HG03460 (cell line): ENCODE measurements at regions not wholly inside any gene's neighbourhood (a gene's known extent, or its start where the extent isn't known, plus 50 kb on each side); places are given as distances from the start of the nearest gene placed in this dataset.

ENCODE experiments used
- ATAC-seq: cut with Tn5 transposase; IDR thresholded peaks from one replicate; pipeline ENCODE4 v1.9.1; 2021; ENCODE audit not compliant: unreplicated experiment

DNA sequence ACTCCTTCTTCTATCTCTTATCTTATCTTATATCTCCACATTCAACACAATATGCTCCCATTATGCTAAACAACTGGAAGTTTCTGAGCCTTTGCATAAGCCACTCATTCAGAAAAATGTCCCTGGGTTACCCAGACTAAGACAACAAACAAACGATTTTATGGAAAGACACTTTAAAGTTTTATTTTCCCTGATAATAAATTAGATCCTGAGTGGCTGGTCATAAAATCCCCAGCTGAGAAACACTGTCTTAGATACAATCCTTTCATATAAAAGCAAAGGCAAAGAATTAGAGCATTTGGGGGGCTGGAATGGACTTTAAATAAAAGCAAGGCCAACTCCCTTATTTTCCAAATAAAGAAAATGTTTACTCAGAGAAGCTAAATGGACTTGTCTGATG, 322.3 kb downstream of the GBE1 start:
- no peak for ATAC-seq

GRCh38 chr3:81437683-81438082, 323.8 kb downstream of the GBE1 start:
- no peak for ATAC-seq

- no peak for ATAC-seq
These were observed 325.3 kb downstream of the GBE1 start for GRCh38 chr3:81436182-81436581.

DNA sequence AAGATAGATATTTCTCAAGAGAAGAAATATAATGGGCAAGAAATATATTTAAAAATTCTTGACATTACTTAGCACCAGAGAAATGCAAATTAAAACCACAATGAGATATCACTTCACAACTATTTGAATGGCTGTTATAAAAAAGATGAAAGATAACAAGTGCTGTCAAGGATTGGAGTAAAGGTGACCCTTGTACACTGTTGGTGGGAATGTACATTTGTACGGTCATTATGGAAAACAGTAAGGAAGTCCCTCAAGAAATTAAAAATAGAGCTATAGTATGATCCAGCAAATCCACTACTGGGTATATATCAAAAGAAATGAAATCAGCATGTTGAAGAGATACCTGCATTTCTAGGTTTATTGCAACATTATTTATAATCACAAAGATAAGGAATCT, 326.4 kb downstream of the GBE1 start:
- no peak for ATAC-seq

- no peak for ATAC-seq
These were observed 327.3 kb downstream of the GBE1 start for GRCh38 chr3:81434161-81434560.

GRCh38 chr3:81433675-81434074, 327.8 kb downstream of the GBE1 start:
- ATAC-seq: no peak

GRCh38 chr3:81432456-81432855, 329.0 kb downstream of the GBE1 start:
- ATAC-seq: no peak

GRCh38 chr3:81426826-81427577, 334.4 kb downstream of the GBE1 start:
- no peak for ATAC-seq

GRCh38 chr3:81425198-81425868, 336.1 kb downstream of the GBE1 start:
- no peak for ATAC-seq

DNA sequence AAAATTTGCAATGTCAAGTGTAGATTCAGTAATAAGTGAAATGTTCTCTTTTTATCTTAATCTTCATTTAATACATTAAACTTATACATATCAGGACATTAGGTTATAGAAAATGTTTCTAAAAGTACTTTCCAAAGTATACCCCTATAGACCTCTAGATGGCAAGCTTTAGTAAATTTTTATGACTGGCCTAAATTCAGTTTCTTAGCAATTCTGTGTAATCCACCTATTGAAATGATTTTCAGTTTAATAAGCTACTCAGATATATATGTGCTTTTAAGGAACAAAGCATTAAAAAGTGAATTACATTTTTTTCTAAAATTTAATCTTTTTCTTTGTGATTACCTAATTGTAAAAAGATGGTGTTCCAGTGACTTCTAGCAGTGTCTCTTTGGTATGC, 342.2 kb downstream of the GBE1 start:
- ATAC-seq: no peak

- ATAC-seq: no peak
These were observed 344.6 kb downstream of the GBE1 start for GRCh38 chr3:81416812-81417211.

- no peak for ATAC-seq
These were observed 355.1 kb downstream of the GBE1 start for GRCh38 chr3:81406318-81406717.

GRCh38 chr3:81395739-81396513, 365.5 kb downstream of the GBE1 start:
- ATAC-seq: no peak

DNA sequence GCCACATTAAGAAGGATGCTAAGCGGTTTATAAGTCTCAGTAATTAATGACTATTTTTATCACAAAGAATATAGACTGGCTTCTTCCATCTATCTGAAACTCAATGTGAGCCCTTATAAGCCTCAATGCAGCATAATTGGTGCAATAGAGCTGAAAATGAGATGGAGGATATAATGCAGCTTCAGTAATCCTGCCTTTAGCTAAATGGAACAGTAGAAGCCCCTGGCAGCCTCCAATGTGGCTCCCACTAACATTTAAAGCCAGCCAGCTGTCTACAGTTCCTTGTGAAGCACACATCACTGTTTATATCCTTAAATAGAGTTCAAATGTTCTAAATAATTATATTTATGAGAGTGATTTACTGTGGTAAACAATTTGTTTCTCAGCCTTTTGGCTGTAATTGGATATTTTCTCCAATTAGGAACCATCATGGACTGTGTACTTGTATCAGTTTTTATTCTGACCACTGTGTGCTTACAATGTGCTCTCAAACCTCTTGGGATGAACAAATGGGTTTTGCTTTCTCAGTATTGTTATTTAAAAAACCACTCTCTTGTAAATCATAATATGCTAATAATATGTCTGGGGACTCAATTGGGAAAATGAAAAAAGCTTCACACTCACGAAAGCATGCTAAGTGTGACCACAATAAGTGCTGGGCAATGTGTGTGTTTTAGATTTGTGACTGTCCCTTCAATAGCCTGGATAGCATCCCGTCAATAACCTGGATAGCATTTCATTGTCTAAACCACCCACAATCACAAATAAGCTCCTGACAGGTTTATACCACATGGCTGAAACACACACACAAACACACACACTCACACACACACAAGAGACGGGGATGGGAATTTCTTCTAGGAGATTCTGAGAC, 366.6 kb downstream of the GBE1 start:
- ATAC-seq: no peak

- ATAC-seq: no peak
These were observed 368.2 kb downstream of the GBE1 start for GRCh38 chr3:81393251-81393650.

GRCh38 chr3:81390796-81391195, 370.6 kb downstream of the GBE1 start:
- no peak for ATAC-seq

GRCh38 chr3:81388191-81388590, 373.3 kb downstream of the GBE1 start:
- no peak for ATAC-seq

GRCh38 chr3:81382470-81382869, 379.0 kb downstream of the GBE1 start:
- no peak for ATAC-seq

DNA sequence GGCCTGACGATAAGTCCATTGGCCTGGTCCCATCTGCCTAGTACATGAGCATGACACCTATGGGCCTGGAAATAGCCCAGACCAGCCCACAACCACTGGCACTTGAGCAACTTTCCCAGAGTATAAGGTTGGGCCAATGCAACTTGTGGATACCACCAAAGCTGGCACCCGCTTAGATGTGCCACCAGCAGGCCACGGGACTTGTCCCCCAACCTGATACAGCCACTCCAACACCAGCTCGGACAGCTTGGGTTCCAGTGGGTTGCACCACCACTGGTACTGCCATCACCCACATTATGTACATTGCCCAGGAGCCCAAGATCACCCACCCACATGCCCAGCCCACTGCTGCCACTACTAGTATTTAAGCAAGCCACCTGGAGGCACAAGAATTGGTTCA, 381.2 kb downstream of the GBE1 start:
- ATAC-seq: no peak

DNA sequence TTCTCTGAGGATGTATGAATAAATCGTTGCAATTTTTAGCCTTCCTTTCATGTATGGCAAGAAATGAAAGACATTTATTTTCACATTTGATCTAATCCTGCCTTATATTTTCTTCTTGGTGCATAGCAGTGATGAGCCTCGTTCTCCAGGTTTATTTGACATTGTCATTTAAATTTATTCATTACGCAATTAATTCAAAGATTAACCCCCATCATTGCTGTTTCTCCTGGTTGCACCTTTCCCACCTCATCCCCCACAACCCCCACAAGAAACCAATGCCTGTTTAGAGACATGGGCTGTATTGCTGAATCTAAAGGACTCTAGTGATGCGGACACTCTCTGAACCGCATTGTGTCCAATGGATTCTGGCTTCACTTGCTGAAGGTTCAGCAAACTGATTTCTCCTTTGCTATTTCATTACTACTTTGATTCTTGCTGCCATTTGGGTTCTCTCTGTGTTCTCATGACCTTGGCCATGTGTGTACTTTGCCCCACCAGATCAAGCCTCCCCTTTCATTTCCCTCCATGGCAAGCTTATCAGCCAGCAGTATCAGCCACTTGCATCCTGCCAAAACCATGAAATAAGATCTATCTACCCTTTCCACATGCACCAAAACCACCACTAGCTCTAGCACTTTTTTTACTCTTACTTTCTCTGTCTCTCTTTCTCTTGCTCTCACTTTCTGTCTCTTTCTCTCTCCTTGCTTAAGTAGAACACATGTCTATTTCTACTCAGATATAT, 382.7 kb downstream of the GBE1 start:
- ATAC-seq: no peak
